ENCODE measurements at regions not wholly inside any gene's neighbourhood (a gene's known extent, or its start where the extent isn't known, plus 50 kb on each side); places are given as distances from the start of the nearest gene placed in this dataset.

GRCh38 chr5:44729536-44729935 is 79.2 kb upstream of the MRPS30 start:
- Histone ChIP-seq H3K27ac (ENCODE audit: insufficient read depth, low read length) (no peak overlapping the region), H3K79me2 (ENCODE audit: control insufficient read depth, insufficient read depth, low read length) (no peaks in the 10 kb centered on the region), H3K27me3 (ENCODE audit: control insufficient read depth, insufficient read depth, low read length) (no peaks in the 10 kb centered on the region), H3K4me1 (ENCODE audit: control insufficient read depth, extremely low read depth, insufficient read depth, low read length) (no peaks in the 10 kb centered on the region), H4K20me1 (ENCODE audit: control insufficient read depth, extremely low read depth, insufficient read depth, low read length) (no peaks in the 10 kb centered on the region), H3K9ac (ENCODE audit: insufficient read depth, low read length) (no peak overlapping the region), H3K4me3 (replicated peaks in 1 of 4; ENCODE audit: control extremely low read depth in 1 of 4, insufficient read depth in 1 of 4, low read depth in 3 of 4, low read length in 4 of 4) (no peak overlapping the region), H3K36me3 (ENCODE audit: control insufficient read depth, insufficient read depth, low read length) (no peaks in the 10 kb centered on the region), H3K9me3 (ENCODE audit: control insufficient read depth, insufficient read depth, low read depth, low read length) (no peaks in the 10 kb centered on the region), H2AFZ (ENCODE audit: low read length) (no peak overlapping the region), H3K4me2 (ENCODE audit: extremely low read depth, insufficient read depth, low read length) (no peak overlapping the region)
- no peak for DNase-seq (ENCODE audit: low read depth in 2 of 2)
- TF ChIP-seq CTCF (conservative IDR thresholded peaks at IDR 0.05 in 1 of 2, IDR thresholded peaks at IDR 0.05 in 1 of 2; ENCODE audit: low read depth in 1 of 2, low read length in 2 of 2), result no peak
- no peak for TF ChIP-seq EZH2 (IDR thresholded peaks at IDR 0.05; ENCODE audit: low read length, missing control alignments)

- H3K79me2 ChIP-seq (ENCODE audit: control insufficient read depth, insufficient read depth, low read length), result no peaks in the 10 kb centered on the region
- H3K9ac ChIP-seq (ENCODE audit: insufficient read depth, low read length), result no peak overlapping the region
- H3K27ac ChIP-seq (ENCODE audit: insufficient read depth, low read length), result no peak overlapping the region
- no peaks in the 10 kb centered on the region for H3K4me1 ChIP-seq (ENCODE audit: control insufficient read depth, extremely low read depth, insufficient read depth, low read length)
- H2AFZ ChIP-seq (ENCODE audit: low read length), result no peak overlapping the region
- no peaks in the 10 kb centered on the region for H3K36me3 ChIP-seq (ENCODE audit: control insufficient read depth, insufficient read depth, low read length)
- H3K4me2 ChIP-seq (ENCODE audit: extremely low read depth, insufficient read depth, low read length), result no peak overlapping the region
- H3K4me3 ChIP-seq (replicated peaks in 1 of 4; ENCODE audit: control extremely low read depth in 1 of 4, insufficient read depth in 1 of 4, low read depth in 3 of 4, low read length in 4 of 4), result no peak overlapping the region
- TF ChIP-seq CTCF (conservative IDR thresholded peaks at IDR 0.05 in 1 of 2, IDR thresholded peaks at IDR 0.05 in 1 of 2; ENCODE audit: low read depth in 1 of 2, low read length in 2 of 2) (no peak), EZH2 (IDR thresholded peaks at IDR 0.05; ENCODE audit: low read length, missing control alignments) (no peak)
- H3K9me3 ChIP-seq (ENCODE audit: control insufficient read depth, insufficient read depth, low read depth, low read length), result no peaks in the 10 kb centered on the region
- H3K27me3 ChIP-seq (ENCODE audit: control insufficient read depth, insufficient read depth, low read length), result no peaks in the 10 kb centered on the region
- no peak for DNase-seq (ENCODE audit: low read depth in 2 of 2)
- no peaks in the 10 kb centered on the region for H4K20me1 ChIP-seq (ENCODE audit: control insufficient read depth, extremely low read depth, insufficient read depth, low read length)
Observed at GRCh38 chr5:44727100-44727499, 81.6 kb upstream of the MRPS30 start.

- H3K9me3 ChIP-seq (ENCODE audit: control insufficient read depth, insufficient read depth, low read depth, low read length), result no peaks in the 10 kb centered on the region
- H3K36me3 ChIP-seq (ENCODE audit: control insufficient read depth, insufficient read depth, low read length), result no peaks in the 10 kb centered on the region
- no peak overlapping the region for H3K27ac ChIP-seq (ENCODE audit: insufficient read depth, low read length)
- H4K20me1 ChIP-seq (ENCODE audit: control insufficient read depth, extremely low read depth, insufficient read depth, low read length), result no peaks in the 10 kb centered on the region
- H3K79me2 ChIP-seq (ENCODE audit: control insufficient read depth, insufficient read depth, low read length), result no peaks in the 10 kb centered on the region
- TF ChIP-seq CTCF (conservative IDR thresholded peaks at IDR 0.05 in 1 of 2, IDR thresholded peaks at IDR 0.05 in 1 of 2; ENCODE audit: low read depth in 1 of 2, low read length in 2 of 2) (no peak), EZH2 (IDR thresholded peaks at IDR 0.05; ENCODE audit: low read length, missing control alignments) (no peak)
- no peak overlapping the region for H2AFZ ChIP-seq (ENCODE audit: low read length)
- H3K4me1 ChIP-seq (ENCODE audit: control insufficient read depth, extremely low read depth, insufficient read depth, low read length), result no peaks in the 10 kb centered on the region
- H3K4me2 ChIP-seq (ENCODE audit: extremely low read depth, insufficient read depth, low read length), result no peak overlapping the region
- H3K27me3 ChIP-seq (ENCODE audit: control insufficient read depth, insufficient read depth, low read length), result no peaks in the 10 kb centered on the region
- H3K4me3 ChIP-seq (replicated peaks in 1 of 4; ENCODE audit: control extremely low read depth in 1 of 4, insufficient read depth in 1 of 4, low read depth in 3 of 4, low read length in 4 of 4), result no peak overlapping the region
- DNase-seq (ENCODE audit: low read depth in 2 of 2), result no peak
- no peak overlapping the region for H3K9ac ChIP-seq (ENCODE audit: insufficient read depth, low read length)
Observed at GRCh38 chr5:44719856-44720255, 88.9 kb upstream of the MRPS30 start.
